ENCODE measurements at regions not wholly inside any gene's neighbourhood (a gene's known extent, or its start where the extent isn't known, plus 50 kb on each side); places are given as distances from the start of the nearest gene placed in this dataset.

- intact Hi-C loops (cut with DNase I): no loop called here
- no peak for DNase-seq (ENCODE audit: low spot score)
These were observed 181.4 kb downstream of the GRB14 start for GRCh38 chr2:164439885-164440284.

- intact Hi-C loops (cut with DNase I): no loop called here
- no peak for DNase-seq (ENCODE audit: low spot score)
These were observed 182.0 kb downstream of the GRB14 start for GRCh38 chr2:164439235-164439634.

GRCh38 chr2:164438490-164439205 is 182.6 kb downstream of the GRB14 start:
- no peak for DNase-seq (ENCODE audit: low spot score)
- intact Hi-C loops (cut with DNase I): no loop called here

GRCh38 chr2:164436131-164436530 is 185.2 kb downstream of the GRB14 start:
- intact Hi-C loops (cut with DNase I): no loop called here
- no peak for DNase-seq (ENCODE audit: low spot score)

GRCh38 chr2:164430166-164430783 is 191.0 kb downstream of the GRB14 start:
- intact Hi-C loops (cut with DNase I): no loop called here
- no peak for DNase-seq (ENCODE audit: low spot score)

GRCh38 chr2:164429354-164429753 is 191.9 kb downstream of the GRB14 start:
- intact Hi-C loops (cut with DNase I): loop anchor here in 1 of 2 donors (10.0 kb wide), 1 partner anchor 1085 kb away; no protein-coding TSS in a partner anchor
- DNase-seq (ENCODE audit: low spot score): no peak

- DNase-seq (ENCODE audit: low spot score): no peak
- intact Hi-C loops (cut with DNase I): loop anchor here in 1 of 2 donors (10.0 kb wide), 1 partner anchor 1082 kb away; no protein-coding TSS in a partner anchor
These were observed 194.2 kb downstream of the GRB14 start for GRCh38 chr2:164427111-164427510.

- intact Hi-C loops (cut with DNase I): loop anchor here in 1 of 2 donors (10.0 kb wide), 1 partner anchor 1076 kb away; no protein-coding TSS in a partner anchor
- no peak for DNase-seq (ENCODE audit: low spot score)
These were observed 200.5 kb downstream of the GRB14 start for GRCh38 chr2:164420787-164421186.

GRCh38 chr2:164412831-164413230 is 208.5 kb downstream of the GRB14 start:
- intact Hi-C loops (cut with DNase I): no loop called here
- no peak for DNase-seq (ENCODE audit: low spot score)

- intact Hi-C loops (cut with DNase I): no loop called here
- no peak for DNase-seq (ENCODE audit: low spot score)
These were observed 231.9 kb downstream of the GRB14 start for GRCh38 chr2:164389411-164389810.

GRCh38 chr2:164388511-164388910 is 232.8 kb downstream of the GRB14 start:
- intact Hi-C loops (cut with DNase I): no loop called here
- no peak for DNase-seq (ENCODE audit: low spot score)

GRCh38 chr2:164386231-164386630 is 235.1 kb downstream of the GRB14 start:
- intact Hi-C loops (cut with DNase I): no loop called here
- no peak for DNase-seq (ENCODE audit: low spot score)

- DNase-seq (ENCODE audit: low spot score): no peak
- intact Hi-C loops (cut with DNase I): no loop called here
These were observed 236.8 kb downstream of the GRB14 start for GRCh38 chr2:164384434-164384833.

- intact Hi-C loops (cut with DNase I): no loop called here
- DNase-seq (ENCODE audit: low spot score): no peak
These were observed 249.4 kb downstream of the GRB14 start for GRCh38 chr2:164371916-164372315.

GRCh38 chr2:164369366-164369765 is 251.9 kb downstream of the GRB14 start:
- no peak for DNase-seq (ENCODE audit: low spot score)
- intact Hi-C loops (cut with DNase I): no loop called here

GRCh38 chr2:164368896-164369295 is 252.4 kb downstream of the GRB14 start:
- intact Hi-C loops (cut with DNase I): no loop called here
- DNase-seq (ENCODE audit: low spot score): no peak

- intact Hi-C loops (cut with DNase I): no loop called here
- no peak for DNase-seq (ENCODE audit: low spot score)
These were observed 257.6 kb downstream of the GRB14 start for GRCh38 chr2:164363646-164364045.

- intact Hi-C loops (cut with DNase I): no loop called here
These were observed 269.7 kb downstream of the GRB14 start for GRCh38 chr2:164351536-164351935.

GRCh38 chr2:164335947-164336346 is 285.3 kb downstream of the GRB14 start:
- no peak for DNase-seq (ENCODE audit: low spot score)
- intact Hi-C loops (cut with DNase I): no loop called here

More at GRCh38 chr2:164351536-164351935, 269.7 kb downstream of the GRB14 start:
- no peak for DNase-seq (ENCODE audit: low spot score)

- no peak for DNase-seq (ENCODE audit: low spot score)
- intact Hi-C loops (cut with DNase I): no loop called here
These were observed 286.2 kb downstream of the GRB14 start for GRCh38 chr2:164335128-164335527.

- DNase-seq (ENCODE audit: low spot score): no peak
- intact Hi-C loops (cut with DNase I): no loop called here
These were observed 293.0 kb downstream of the GRB14 start for GRCh38 chr2:164328310-164328709.

Measured in posterior vena cava (tissue), 2 donors.